HG02588 (cell line): ENCODE measurements at regions not wholly inside any gene's neighbourhood (a gene's known extent, or its start where the extent isn't known, plus 50 kb on each side); places are given as distances from the start of the nearest gene placed in this dataset.

Source experiments
- ATAC-seq: cut with Tn5 transposase; IDR thresholded peaks from one replicate; pipeline ENCODE4 v1.9.1; 2021; ENCODE audit warnings: mild to moderate bottlenecking, moderate library complexity; ENCODE audit not compliant: unreplicated experiment

GRCh38 chr4:18381186-18381585 is 359.6 kb upstream of the LCORL start:
- no peak for ATAC-seq

GRCh38 chr4:18369561-18369960 is 348.0 kb upstream of the LCORL start:
- ATAC-seq: no peak

- peak; percentile 96 for ATAC-seq
Observed at GRCh38 chr4:18366892-18367291, 345.3 kb upstream of the LCORL start.

GRCh38 chr4:18366136-18366535 is 344.6 kb upstream of the LCORL start:
- no peak for ATAC-seq

GRCh38 chr4:18343581-18343980 is 322.0 kb upstream of the LCORL start:
- no peak for ATAC-seq

- ATAC-seq: no peak
Observed at GRCh38 chr4:18342847-18343246, 321.3 kb upstream of the LCORL start.

- ATAC-seq: no peak
Observed at GRCh38 chr4:18321956-18322530, 300.5 kb upstream of the LCORL start.

GRCh38 chr4:18319431-18319830 is 297.9 kb upstream of the LCORL start:
- no peak for ATAC-seq

GRCh38 chr4:18318682-18319388 is 297.3 kb upstream of the LCORL start:
- no peak for ATAC-seq

- ATAC-seq: no peak
Observed at GRCh38 chr4:18314731-18315130, 293.2 kb upstream of the LCORL start.

GRCh38 chr4:18297684-18298083 is 276.1 kb upstream of the LCORL start:
- ATAC-seq: no peak

- ATAC-seq: no peak
Observed at GRCh38 chr4:18296411-18296810, 274.9 kb upstream of the LCORL start.

- no peak for ATAC-seq
Observed at GRCh38 chr4:18294846-18295245, 273.3 kb upstream of the LCORL start.

GRCh38 chr4:18294021-18294420 is 272.5 kb upstream of the LCORL start:
- no peak for ATAC-seq

GRCh38 chr4:18292411-18292810 is 270.9 kb upstream of the LCORL start:
- no peak for ATAC-seq

- no peak for ATAC-seq
Observed at GRCh38 chr4:18291981-18292380, 270.4 kb upstream of the LCORL start.

- ATAC-seq: no peak
Observed at GRCh38 chr4:18291256-18291655, 269.7 kb upstream of the LCORL start.

GRCh38 chr4:18285357-18285756 is 263.8 kb upstream of the LCORL start:
- no peak for ATAC-seq

GRCh38 chr4:18278244-18278643 is 256.7 kb upstream of the LCORL start:
- ATAC-seq: no peak

- no peak for ATAC-seq
Observed at GRCh38 chr4:18262832-18263231, 241.3 kb upstream of the LCORL start.

GRCh38 chr4:18252052-18252451 is 230.5 kb upstream of the LCORL start:
- no peak for ATAC-seq

- ATAC-seq: no peak
Observed at GRCh38 chr4:18250564-18250963, 229.0 kb upstream of the LCORL start.

GRCh38 chr4:18248611-18249010 is 227.1 kb upstream of the LCORL start:
- ATAC-seq: no peak
